ENCODE measurements at regions not wholly inside any gene's neighbourhood (a gene's known extent, or its start where the extent isn't known, plus 50 kb on each side); places are given as distances from the start of the nearest gene placed in this dataset.
"Not testable (repeated sequence)": the region's sequence is repeated elsewhere in the genome, so short reads cannot be mapped to it uniquely, and the experiment has no call there.

GRCh38 chr11:41714101-41714500 is 254.6 kb upstream of the LRRC4C start:
- FAIRE-seq, result no peak

- no peak for FAIRE-seq
These were observed 257.4 kb upstream of the LRRC4C start for GRCh38 chr11:41716862-41717261.

- no peak for FAIRE-seq
These were observed 261.3 kb upstream of the LRRC4C start for GRCh38 chr11:41720761-41721160.

GRCh38 chr11:41728161-41728560 is 268.7 kb upstream of the LRRC4C start:
- FAIRE-seq, result not testable (repeated sequence)

GRCh38 chr11:41775296-41775695 is 315.8 kb upstream of the LRRC4C start:
- no peak for FAIRE-seq

- no peak for FAIRE-seq
These were observed 320.0 kb upstream of the LRRC4C start for GRCh38 chr11:41779401-41779960.

GRCh38 chr11:41781441-41781840 is 322.0 kb upstream of the LRRC4C start:
- no peak for FAIRE-seq

- FAIRE-seq, result no peak
These were observed 325.3 kb upstream of the LRRC4C start for GRCh38 chr11:41784513-41785335.

- no peak for FAIRE-seq
These were observed 326.6 kb upstream of the LRRC4C start for GRCh38 chr11:41786087-41786486.

GRCh38 chr11:41788177-41788576 is 328.7 kb upstream of the LRRC4C start:
- no peak for FAIRE-seq

- no peak for FAIRE-seq
These were observed 329.9 kb upstream of the LRRC4C start for GRCh38 chr11:41789376-41789775.

- no peak for FAIRE-seq
These were observed 335.6 kb upstream of the LRRC4C start for GRCh38 chr11:41795004-41795403.

- FAIRE-seq, result no peak
These were observed 340.3 kb upstream of the LRRC4C start for GRCh38 chr11:41799754-41800153.

- no peak for FAIRE-seq
These were observed 344.4 kb upstream of the LRRC4C start for GRCh38 chr11:41803895-41804294.

GRCh38 chr11:41816396-41816795 is 356.9 kb upstream of the LRRC4C start:
- FAIRE-seq, result no peak

GRCh38 chr11:41824287-41824686 is 364.8 kb upstream of the LRRC4C start:
- not testable (repeated sequence) for FAIRE-seq

- FAIRE-seq, result no peak
These were observed 366.6 kb upstream of the LRRC4C start for GRCh38 chr11:41826085-41826484.

- FAIRE-seq, result no peak
These were observed 377.0 kb upstream of the LRRC4C start for GRCh38 chr11:41836431-41836830.

GRCh38 chr11:41842673-41843072 is 383.2 kb upstream of the LRRC4C start:
- FAIRE-seq, result no peak

GRCh38 chr11:41845066-41845465 is 385.6 kb upstream of the LRRC4C start:
- no peak for FAIRE-seq

GRCh38 chr11:41848349-41848748 is 388.9 kb upstream of the LRRC4C start:
- no peak for FAIRE-seq

- no peak for FAIRE-seq
These were observed 389.8 kb upstream of the LRRC4C start for GRCh38 chr11:41849250-41849649.

- FAIRE-seq, result no peak
These were observed 392.3 kb upstream of the LRRC4C start for GRCh38 chr11:41851743-41852142.

- FAIRE-seq, result no peak
These were observed 402.4 kb upstream of the LRRC4C start for GRCh38 chr11:41861838-41862237.

GRCh38 chr11:41866525-41866924 is 407.1 kb upstream of the LRRC4C start:
- no peak for FAIRE-seq
